GM18873 (cell line): ENCODE measurements at regions not wholly inside any gene's neighbourhood (a gene's known extent, or its start where the extent isn't known, plus 50 kb on each side); places are given as distances from the start of the nearest gene placed in this dataset.

Source experiments
- ATAC-seq: cut with Tn5 transposase; IDR thresholded peaks from one replicate; pipeline ENCODE4 v1.9.1; 2021; ENCODE audit warnings: mild to moderate bottlenecking, moderate library complexity, moderate number of reproducible peaks; ENCODE audit not compliant: unreplicated experiment, low FRiP score

- no peak for ATAC-seq
Measured at GRCh38 chr6:112785408-112785807, 438.3 kb downstream of the RFPL4B start.

GRCh38 chr6:112786801-112787200, 439.7 kb downstream of the RFPL4B start:
- ATAC-seq: no peak

DNA sequence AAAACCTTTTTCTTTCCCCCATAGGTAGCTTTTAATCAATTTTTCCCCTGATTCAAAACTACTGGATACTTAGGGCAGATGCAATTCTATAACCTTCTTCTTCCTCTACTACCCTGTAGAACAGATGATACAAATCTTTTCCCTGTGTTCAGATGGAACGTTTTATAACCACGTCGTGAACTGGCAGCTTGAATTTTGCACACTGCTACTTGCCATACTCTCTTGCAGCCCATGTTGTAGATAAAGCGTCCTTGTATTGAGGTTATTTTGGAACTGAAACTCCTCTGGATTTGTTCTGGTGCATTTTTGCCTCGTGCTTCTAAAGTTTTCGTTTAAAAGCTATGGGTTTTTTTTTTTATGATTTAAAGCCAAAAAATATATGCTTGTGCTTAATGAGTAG, 440.2 kb downstream of the RFPL4B start:
- no peak for ATAC-seq

GRCh38 chr6:112795316-112795715, 448.2 kb downstream of the RFPL4B start:
- no peak for ATAC-seq

DNA sequence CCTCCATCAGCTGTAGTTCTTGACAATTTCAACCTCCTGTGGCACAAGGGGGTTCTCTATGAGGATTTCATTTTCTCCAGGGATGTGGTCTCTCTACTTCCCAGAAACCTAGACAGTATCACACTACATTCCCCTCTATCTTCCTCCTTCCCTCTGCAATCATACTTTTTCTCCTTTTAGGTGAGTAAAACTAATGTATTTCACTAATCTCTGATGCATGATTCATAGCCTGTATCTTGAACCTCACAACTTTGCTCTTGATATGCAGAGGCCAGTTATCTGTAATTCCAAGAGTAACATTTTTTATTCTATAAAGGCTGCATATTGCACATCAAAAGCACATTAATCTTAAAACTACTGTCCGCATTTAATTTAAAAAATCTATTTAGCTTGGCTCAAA, 449.6 kb downstream of the RFPL4B start:
- ATAC-seq: no peak

- no peak for ATAC-seq
Measured at GRCh38 chr6:112799889-112800288, 452.8 kb downstream of the RFPL4B start.

DNA sequence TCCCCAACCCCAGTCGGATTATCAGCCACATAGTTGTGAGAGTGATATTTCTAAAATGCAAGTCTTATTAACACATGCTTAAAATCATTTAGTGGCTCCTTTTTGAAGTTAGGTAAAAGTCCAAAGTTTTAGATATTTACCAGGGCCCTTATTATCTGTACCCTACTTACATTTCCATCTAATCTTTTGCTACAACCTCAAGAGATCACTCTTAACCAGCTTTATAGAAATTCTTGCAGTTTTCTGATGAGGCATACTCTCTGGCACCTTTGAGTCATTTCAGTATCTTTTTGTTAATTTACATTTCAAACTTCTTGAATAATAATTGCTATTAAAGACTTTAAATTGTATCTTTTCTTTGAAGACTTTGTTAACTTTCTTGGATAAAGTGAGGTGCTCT, 453.3 kb downstream of the RFPL4B start:
- no peak for ATAC-seq

- no peak for ATAC-seq
Measured at GRCh38 chr6:112800916-112801315, 453.8 kb downstream of the RFPL4B start.

GRCh38 chr6:112801468-112802080, 454.4 kb downstream of the RFPL4B start:
- ATAC-seq: no peak

- no peak for ATAC-seq
Measured at GRCh38 chr6:112802144-112802543, 455.0 kb downstream of the RFPL4B start.

- no peak for ATAC-seq
Measured at GRCh38 chr6:112804638-112805330, 457.7 kb downstream of the RFPL4B start.

DNA sequence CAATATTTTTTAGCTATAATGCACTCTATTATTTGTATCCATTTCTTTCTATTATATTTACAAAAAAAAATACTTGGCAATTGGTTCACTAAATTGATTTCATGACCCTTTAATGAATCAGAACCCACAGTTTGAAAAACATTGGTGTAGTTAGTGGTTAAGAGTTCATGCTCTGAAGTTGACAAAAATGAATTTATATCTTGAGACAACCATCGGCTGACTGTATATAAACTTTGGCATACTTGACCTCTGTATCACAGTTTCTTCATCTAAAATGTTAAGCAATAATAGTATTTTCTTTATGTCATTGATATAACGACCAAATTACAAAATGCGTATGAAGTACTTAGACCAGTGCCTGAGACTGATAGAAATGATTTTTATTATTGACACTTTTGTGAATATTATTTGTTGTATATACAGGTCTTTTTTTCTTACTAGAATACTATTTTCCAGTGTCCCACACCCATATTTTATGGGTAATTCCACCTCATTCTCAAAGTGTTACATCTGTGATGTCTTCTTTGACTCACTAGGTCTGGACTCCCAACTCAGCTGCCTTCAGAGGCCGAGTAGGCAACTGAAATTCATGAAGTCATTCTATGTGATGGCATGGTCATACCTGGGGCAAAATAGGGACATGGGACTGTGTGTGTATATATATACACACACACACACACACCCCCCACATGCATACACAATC, 459.2 kb downstream of the RFPL4B start:
- ATAC-seq: no peak

DNA sequence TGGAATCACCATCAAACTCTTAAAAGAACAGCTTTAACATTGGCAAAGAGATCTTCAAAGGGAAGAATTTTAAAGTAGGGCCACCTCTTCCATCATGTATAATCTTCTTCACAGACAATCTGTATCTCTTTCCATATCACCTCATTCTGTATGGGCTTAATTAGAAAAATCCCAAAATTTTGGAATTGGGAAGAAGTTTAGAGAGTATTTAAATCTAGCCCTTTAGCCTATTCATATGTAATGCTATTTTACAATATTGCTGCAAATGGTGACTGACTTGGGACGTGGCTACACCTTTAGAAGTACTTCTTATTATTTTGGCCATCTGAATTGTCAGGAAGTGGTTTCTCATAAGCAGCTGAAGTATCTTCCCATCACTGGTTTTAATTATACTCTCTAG, 474.3 kb downstream of the RFPL4B start:
- no peak for ATAC-seq

DNA sequence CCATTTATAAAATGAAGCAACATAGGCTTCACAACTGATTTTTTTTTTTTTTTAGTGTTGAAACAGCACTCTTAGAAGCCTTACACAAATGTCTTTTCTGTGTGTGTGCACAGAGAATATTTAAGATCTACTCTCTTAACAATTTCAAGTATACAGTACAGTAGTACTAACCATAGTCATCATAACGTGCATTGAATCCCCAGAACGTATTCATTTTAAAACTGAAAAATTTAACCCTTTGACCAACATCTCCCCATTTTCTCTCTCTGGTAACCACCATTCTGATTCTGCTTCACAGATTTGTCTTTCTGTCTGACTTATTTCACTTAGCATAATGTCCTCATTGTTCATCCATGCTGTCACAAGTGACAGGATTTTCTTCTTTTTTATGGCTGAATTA, 475.6 kb downstream of the RFPL4B start:
- no peak for ATAC-seq

- no peak for ATAC-seq
Measured at GRCh38 chr6:112827793-112828192, 480.7 kb downstream of the RFPL4B start.

DNA sequence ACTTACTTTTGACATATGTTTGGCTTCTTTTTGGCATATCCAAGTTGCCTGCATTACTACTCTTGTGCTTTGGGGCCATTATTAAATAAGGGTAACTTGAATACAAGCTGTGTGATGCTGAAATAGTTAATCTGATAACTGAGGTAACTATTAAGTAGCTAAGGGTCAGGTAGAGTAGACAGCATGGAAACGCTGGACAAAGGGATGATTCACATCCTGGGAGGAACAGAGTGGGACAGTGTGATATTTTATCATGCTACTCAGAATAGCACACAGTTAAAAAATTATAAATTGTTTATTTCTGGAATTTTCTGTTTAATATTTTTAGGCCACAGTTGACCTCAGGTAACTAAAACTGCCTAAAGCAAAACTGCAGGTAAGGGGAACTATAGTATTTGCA, 483.9 kb downstream of the RFPL4B start:
- no peak for ATAC-seq

- no peak for ATAC-seq
Measured at GRCh38 chr6:112833581-112834131, 486.5 kb downstream of the RFPL4B start.

- no peak for ATAC-seq
Measured at GRCh38 chr6:112835078-112835477, 487.9 kb downstream of the RFPL4B start.

- no peak for ATAC-seq
Measured at GRCh38 chr6:112839525-112839961, 492.4 kb downstream of the RFPL4B start.

DNA sequence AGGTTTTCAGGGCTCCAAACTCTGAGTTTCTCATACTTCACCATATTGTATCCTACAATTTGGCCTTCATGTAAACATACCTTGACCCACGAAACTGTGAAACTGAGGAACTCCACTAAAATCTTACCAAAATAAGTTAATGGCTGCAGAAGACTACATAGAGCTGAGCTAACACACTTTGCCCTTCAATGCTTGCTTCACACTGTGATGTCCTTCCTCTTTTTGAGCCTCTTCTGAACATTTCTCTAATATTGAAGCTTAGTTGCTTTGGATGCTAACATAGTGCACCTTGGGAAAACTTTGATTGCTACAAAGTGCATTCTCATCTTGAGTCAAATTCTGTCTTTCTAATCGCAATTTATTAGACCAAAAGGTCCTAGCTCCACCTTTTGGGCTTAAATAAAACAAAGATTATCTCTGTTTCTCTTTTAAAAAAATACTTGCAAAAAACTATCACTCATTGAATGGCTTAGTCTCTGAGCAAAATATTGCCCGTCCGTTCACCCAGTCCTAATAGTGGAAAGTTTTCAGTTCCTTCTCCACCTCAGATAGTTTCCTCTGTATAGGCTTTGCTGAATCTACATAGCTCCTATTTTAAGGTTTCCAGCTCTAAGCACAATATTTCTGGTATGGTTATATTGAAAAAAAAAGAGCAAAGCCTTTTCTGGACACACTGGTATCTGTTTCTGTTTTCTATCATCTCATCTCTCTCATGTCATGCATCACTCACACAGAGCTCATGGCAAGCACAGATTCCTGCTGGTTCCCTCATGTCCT, 494.6 kb downstream of the RFPL4B start:
- no peak for ATAC-seq

GRCh38 chr6:112842330-112842685, 495.2 kb downstream of the RFPL4B start:
- no peak for ATAC-seq
